Endothelial cell (in vitro differentiated cells): ENCODE measurements at regions not wholly inside any gene's neighbourhood (a gene's known extent, or its start where the extent isn't known, plus 50 kb on each side); places are given as distances from the start of the nearest gene placed in this dataset.

Source experiments
- DNase-seq: peaks from one replicate; pipeline ENCODE4 v3.0.0; 2021; ENCODE audit warnings: low spot score
- H3K27ac Mint-ChIP-seq: one replicate; pipeline ENCODE4 v1.8.0; 2021; ENCODE audit warnings: mixed read lengths, inconsistent platforms; ENCODE audit not compliant: unreplicated experiment
- H3K27me3 Mint-ChIP-seq: one replicate; pipeline ENCODE4 v1.8.0; 2021; ENCODE audit warnings: mild to moderate bottlenecking, moderate library complexity, mixed read lengths, inconsistent platforms; ENCODE audit not compliant: unreplicated experiment
- H3K36me3 Mint-ChIP-seq: one replicate; pipeline ENCODE4 v1.8.0; 2021; ENCODE audit warnings: mild to moderate bottlenecking, low read depth, mixed read lengths, inconsistent platforms; ENCODE audit not compliant: unreplicated experiment
- H3K4me1 Mint-ChIP-seq: one replicate; pipeline ENCODE4 v1.8.0; 2021; ENCODE audit warnings: mild to moderate bottlenecking, mixed read lengths, inconsistent platforms; ENCODE audit not compliant: unreplicated experiment
- H3K4me3 Mint-ChIP-seq: one replicate; pipeline ENCODE4 v1.8.0; 2021; ENCODE audit warnings: mild to moderate bottlenecking, mixed read lengths, inconsistent platforms; ENCODE audit not compliant: unreplicated experiment
- H3K9me3 Mint-ChIP-seq: one replicate; pipeline ENCODE4 v1.8.0; 2021; ENCODE audit warnings: mixed read lengths, inconsistent platforms; ENCODE audit not compliant: unreplicated experiment
- CTCF ChIP-seq: fragments of 200-600 bp; sonication (generic); IDR thresholded peaks from one replicate; pipeline ENCODE4 v1.5.0; 2021; ENCODE audit warnings: antibody characterized with exemption; ENCODE audit not compliant: unreplicated experiment

- no peak for TF ChIP-seq CTCF
- no peak overlapping the region for H3K27ac Mint-ChIP-seq
- no peaks in the 10 kb centered on the region for H3K9me3 Mint-ChIP-seq
- H3K4me1 Mint-ChIP-seq = peaks cover 2% of the 10 kb centered on the region
- H3K27me3 Mint-ChIP-seq = peaks cover 13% of the 10 kb centered on the region
- H3K4me3 Mint-ChIP-seq = no peak overlapping the region
- DNase-seq = no peak
- no peaks in the 10 kb centered on the region for H3K36me3 Mint-ChIP-seq
These were observed 55.9 kb upstream of the SLC66A3 start for GRCh38 chr2:11099122-11100065.

- Mint-ChIP-seq H3K4me3 (no peak overlapping the region), H3K27me3 (peaks cover 13% of the 10 kb centered on the region), H3K9me3 (no peaks in the 10 kb centered on the region), H3K27ac (no peak overlapping the region), H3K36me3 (no peaks in the 10 kb centered on the region), H3K4me1 (peaks cover 2% of the 10 kb centered on the region)
- DNase-seq = no peak
- TF ChIP-seq CTCF = no peak
These were observed 55.1 kb upstream of the SLC66A3 start for GRCh38 chr2:11100130-11100529.

- no peaks in the 10 kb centered on the region for H3K9me3 Mint-ChIP-seq
- H3K27ac Mint-ChIP-seq = no peak overlapping the region
- no peak for DNase-seq
- no peaks in the 10 kb centered on the region for H3K36me3 Mint-ChIP-seq
- no peak for TF ChIP-seq CTCF
- H3K4me3 Mint-ChIP-seq = no peak overlapping the region
- H3K4me1 Mint-ChIP-seq = peaks cover 2% of the 10 kb centered on the region
- H3K27me3 Mint-ChIP-seq = peaks cover 13% of the 10 kb centered on the region
These were observed 54.3 kb upstream of the SLC66A3 start for GRCh38 chr2:11100976-11101375.

- Mint-ChIP-seq H3K4me3 (no peak overlapping the region), H3K4me1 (peaks cover 2% of the 10 kb centered on the region), H3K27ac (no peak overlapping the region), H3K9me3 (no peaks in the 10 kb centered on the region), H3K36me3 (no peaks in the 10 kb centered on the region), H3K27me3 (peaks cover 13% of the 10 kb centered on the region)
- no peak for DNase-seq
- no peak for TF ChIP-seq CTCF
These were observed 53.8 kb upstream of the SLC66A3 start for GRCh38 chr2:11101430-11101829.

DNA sequence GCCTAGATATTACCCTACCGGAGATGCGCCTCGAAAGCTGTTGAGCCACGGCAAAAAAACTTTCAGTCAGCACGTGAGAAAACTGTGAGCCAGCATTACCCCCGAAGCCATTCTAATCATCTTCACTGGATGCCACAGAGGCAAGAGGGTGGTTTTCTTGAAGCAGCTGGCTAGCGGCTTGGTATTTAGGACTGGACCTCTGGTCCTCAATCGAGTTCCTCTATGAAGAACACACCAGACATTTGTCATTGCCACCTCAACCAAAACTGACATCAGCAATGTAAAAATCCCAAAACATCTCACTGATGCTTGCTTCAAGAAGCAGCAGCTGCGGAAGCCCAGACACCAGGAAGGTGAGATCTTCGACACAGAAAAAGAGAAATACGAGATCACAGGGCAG lies 52.8 kb upstream of the SLC66A3 start:
- Mint-ChIP-seq H3K4me1 (peaks cover 2% of the 10 kb centered on the region), H3K9me3 (no peaks in the 10 kb centered on the region), H3K27ac (no peak overlapping the region), H3K27me3 (peaks cover 13% of the 10 kb centered on the region), H3K36me3 (no peaks in the 10 kb centered on the region), H3K4me3 (no peak overlapping the region)
- DNase-seq = no peak
- TF ChIP-seq CTCF = no peak
